HL-60 (cell line): ENCODE measurements at regions not wholly inside any gene's neighbourhood (a gene's known extent, or its start where the extent isn't known, plus 50 kb on each side); places are given as distances from the start of the nearest gene placed in this dataset.

ENCODE experiments used
- DNase-seq, 2 experiments: peaks; one replicate each; pipeline ENCODE4 v3.0.0-alpha.2; 2010 to 2020; ENCODE audit warnings: low read depth in 1 of 2, low spot score in 1 of 2
- H3K27ac ChIP-seq: fragments of 250-450 bp; sonication (Bioruptor Pico); replicated peaks from 2 replicates; pipeline ENCODE4 v1.5.1; 2020; ENCODE audit warnings: mild to moderate bottlenecking, moderate library complexity
- H3K27me3 ChIP-seq: fragments of 250-450 bp; sonication (Bioruptor Pico); 2 replicates; pipeline ENCODE4 v1.5.1; 2021; ENCODE audit warnings: mild to moderate bottlenecking, moderate library complexity; ENCODE audit not compliant: insufficient read depth, poor library complexity, severe bottlenecking
- H3K4me3 ChIP-seq: replicated peaks from 2 replicates; pipeline ENCODE4 v1.5.1; 2011; ENCODE audit warnings: mild to moderate bottlenecking, control low read depth, low read length; ENCODE audit not compliant: insufficient read depth
- GABPA ChIP-seq: IDR thresholded peaks from 2 replicates; pipeline ENCODE4 v1.6.1; 2012; ENCODE audit warnings: low read depth
- POLR2AphosphoS5 ChIP-seq: IDR thresholded peaks from 2 replicates; pipeline ENCODE4 v1.6.1; 2012; ENCODE audit warnings: low read depth
- SPI1 ChIP-seq: IDR thresholded peaks from 2 replicates; pipeline ENCODE4 v1.6.1; 2012; ENCODE audit warnings: low read depth, mild to moderate bottlenecking, borderline replicate concordance
- TF ChIP-seq, protein P1 (sequence below): IDR thresholded peaks from 2 replicates; pipeline ENCODE4 v1.6.1; 2012; ENCODE audit warnings: low read depth; ENCODE audit not compliant: insufficient replicate concordance
- TF ChIP-seq, protein P2 (sequence below): IDR thresholded peaks from one replicate; pipeline ENCODE4 v1.5.1; 2011; ENCODE audit warnings: low read length, control low read depth, inconsistent platforms; ENCODE audit not compliant: insufficient read depth

DNA sequence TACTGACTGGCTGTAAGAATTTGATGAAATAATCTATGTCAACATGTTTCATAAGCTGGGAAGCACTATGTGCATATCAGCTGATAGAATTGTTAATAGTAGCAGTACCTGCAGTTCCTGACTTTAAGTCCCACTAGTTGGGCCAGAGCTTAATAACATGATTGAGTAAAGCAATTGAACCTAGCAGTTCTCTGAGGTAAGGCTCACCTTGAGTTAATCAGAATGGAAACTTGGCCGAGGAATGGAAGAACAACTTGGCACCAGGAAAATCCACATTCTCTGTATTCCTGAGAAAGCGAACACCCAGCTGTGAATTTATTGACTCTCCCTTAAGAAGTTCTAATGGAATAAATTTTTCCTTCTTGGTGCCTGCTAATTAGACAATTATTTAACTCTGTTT is 262.6 kb downstream of the IGSF11 start:
- no peak for DNase-seq
- Histone ChIP-seq H3K27ac (peak overlapping the region; percentile 33), H3K27me3 (no peaks in the 10 kb centered on the region), H3K4me3 (no peak overlapping the region)
- TF ChIP-seq POLR2AphosphoS5 (no peak), SPI1 (no peak), GABPA (no peak)
- TF ChIP-seq, protein P1, sequence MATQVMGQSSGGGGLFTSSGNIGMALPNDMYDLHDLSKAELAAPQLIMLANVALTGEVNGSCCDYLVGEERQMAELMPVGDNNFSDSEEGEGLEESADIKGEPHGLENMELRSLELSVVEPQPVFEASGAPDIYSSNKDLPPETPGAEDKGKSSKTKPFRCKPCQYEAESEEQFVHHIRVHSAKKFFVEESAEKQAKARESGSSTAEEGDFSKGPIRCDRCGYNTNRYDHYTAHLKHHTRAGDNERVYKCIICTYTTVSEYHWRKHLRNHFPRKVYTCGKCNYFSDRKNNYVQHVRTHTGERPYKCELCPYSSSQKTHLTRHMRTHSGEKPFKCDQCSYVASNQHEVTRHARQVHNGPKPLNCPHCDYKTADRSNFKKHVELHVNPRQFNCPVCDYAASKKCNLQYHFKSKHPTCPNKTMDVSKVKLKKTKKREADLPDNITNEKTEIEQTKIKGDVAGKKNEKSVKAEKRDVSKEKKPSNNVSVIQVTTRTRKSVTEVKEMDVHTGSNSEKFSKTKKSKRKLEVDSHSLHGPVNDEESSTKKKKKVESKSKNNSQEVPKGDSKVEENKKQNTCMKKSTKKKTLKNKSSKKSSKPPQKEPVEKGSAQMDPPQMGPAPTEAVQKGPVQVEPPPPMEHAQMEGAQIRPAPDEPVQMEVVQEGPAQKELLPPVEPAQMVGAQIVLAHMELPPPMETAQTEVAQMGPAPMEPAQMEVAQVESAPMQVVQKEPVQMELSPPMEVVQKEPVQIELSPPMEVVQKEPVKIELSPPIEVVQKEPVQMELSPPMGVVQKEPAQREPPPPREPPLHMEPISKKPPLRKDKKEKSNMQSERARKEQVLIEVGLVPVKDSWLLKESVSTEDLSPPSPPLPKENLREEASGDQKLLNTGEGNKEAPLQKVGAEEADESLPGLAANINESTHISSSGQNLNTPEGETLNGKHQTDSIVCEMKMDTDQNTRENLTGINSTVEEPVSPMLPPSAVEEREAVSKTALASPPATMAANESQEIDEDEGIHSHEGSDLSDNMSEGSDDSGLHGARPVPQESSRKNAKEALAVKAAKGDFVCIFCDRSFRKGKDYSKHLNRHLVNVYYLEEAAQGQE = no peak
- TF ChIP-seq, protein P2, sequence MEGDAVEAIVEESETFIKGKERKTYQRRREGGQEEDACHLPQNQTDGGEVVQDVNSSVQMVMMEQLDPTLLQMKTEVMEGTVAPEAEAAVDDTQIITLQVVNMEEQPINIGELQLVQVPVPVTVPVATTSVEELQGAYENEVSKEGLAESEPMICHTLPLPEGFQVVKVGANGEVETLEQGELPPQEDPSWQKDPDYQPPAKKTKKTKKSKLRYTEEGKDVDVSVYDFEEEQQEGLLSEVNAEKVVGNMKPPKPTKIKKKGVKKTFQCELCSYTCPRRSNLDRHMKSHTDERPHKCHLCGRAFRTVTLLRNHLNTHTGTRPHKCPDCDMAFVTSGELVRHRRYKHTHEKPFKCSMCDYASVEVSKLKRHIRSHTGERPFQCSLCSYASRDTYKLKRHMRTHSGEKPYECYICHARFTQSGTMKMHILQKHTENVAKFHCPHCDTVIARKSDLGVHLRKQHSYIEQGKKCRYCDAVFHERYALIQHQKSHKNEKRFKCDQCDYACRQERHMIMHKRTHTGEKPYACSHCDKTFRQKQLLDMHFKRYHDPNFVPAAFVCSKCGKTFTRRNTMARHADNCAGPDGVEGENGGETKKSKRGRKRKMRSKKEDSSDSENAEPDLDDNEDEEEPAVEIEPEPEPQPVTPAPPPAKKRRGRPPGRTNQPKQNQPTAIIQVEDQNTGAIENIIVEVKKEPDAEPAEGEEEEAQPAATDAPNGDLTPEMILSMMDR = no peak

DNA sequence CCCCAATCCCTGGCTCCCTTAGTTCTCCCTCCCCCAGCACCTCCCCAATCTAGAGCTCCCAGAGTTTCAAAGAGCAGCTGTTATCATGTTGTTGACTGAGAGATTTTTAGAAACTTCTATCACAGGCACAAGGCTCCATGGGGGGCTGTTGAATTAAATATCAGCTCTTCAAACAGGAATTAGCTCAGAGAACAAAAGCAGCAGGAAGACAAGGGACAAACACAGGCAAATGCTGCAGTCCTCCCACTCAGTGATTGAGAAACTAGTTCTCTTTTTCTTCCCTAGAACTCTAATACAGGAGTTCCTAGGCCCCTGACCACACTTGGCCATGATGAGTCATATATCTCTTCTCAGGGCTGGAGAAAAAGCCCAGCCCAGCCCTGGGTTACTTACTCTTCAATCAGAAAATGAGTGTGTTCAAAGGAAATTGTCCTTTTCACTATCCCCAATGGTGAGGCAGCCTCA is 262.1 kb downstream of the IGSF11 start:
- Histone ChIP-seq H3K27ac (peak overlapping the region; percentile 33), H3K27me3 (no peaks in the 10 kb centered on the region), H3K4me3 (no peak overlapping the region)
- DNase-seq = peak; percentile 54 to 83
- TF ChIP-seq POLR2AphosphoS5 (peak; percentile 31; the same call in 1 of the 2 replicates), GABPA (no peak)

DNA sequence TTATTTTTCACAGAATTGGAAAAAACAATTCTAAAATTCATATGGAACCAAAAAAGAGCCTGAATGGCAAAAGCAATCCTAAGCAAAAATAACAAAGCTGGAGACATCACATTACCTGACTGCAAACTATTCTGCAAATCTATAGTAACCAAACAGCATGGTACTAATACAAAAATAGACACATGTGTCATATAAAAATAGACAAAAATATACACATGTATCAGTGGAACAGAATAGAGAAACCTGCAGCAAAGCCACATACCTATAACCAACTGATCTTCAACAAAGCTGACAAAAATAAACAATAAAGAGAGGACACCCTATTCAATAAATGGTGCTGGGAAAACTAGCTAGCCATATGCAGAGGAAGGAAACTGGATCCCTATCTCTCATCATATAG is 259.6 kb downstream of the IGSF11 start:
- Histone ChIP-seq H3K27ac (no peak overlapping the region), H3K4me3 (no peak overlapping the region), H3K27me3 (no peaks in the 10 kb centered on the region)
- TF ChIP-seq POLR2AphosphoS5 (no peak), SPI1 (no peak), GABPA (no peak)
- TF ChIP-seq, protein P2 = no peak
- TF ChIP-seq, protein P1 = no peak
- no peak for DNase-seq

DNA sequence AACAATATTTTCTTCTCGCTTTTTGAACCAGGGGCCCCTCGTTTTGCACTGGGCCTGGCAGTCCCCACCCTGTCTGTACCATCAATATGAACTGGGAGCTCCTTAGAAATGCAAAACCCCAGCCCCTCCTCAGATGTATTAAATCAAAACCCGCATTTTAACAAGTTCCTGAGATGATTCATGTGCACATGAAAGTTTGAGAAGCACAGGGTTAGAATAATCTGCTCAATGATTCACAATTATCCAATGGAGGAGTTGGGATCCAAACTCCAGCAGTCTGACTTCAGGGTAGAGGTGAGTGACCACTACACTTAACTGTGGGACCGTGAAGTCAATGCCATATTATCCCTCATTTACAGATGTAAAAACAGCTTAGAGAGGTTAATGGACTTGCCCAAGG is 256.4 kb downstream of the IGSF11 start:
- no peak overlapping the region for H3K4me3 ChIP-seq

More for the DNA sequence above, 256.4 kb downstream of the IGSF11 start:
- DNase-seq = no peak
- no peak overlapping the region for H3K27ac ChIP-seq
- TF ChIP-seq SPI1 = no peak
- TF ChIP-seq GABPA = no peak
- TF ChIP-seq, protein P2 = no peak
- TF ChIP-seq, protein P1 = no peak
- no peak for TF ChIP-seq POLR2AphosphoS5
- H3K27me3 ChIP-seq = no peaks in the 10 kb centered on the region
